K562 (cell line): ENCODE measurements at regions not wholly inside any gene's neighbourhood (a gene's known extent, or its start where the extent isn't known, plus 50 kb on each side); places are given as distances from the start of the nearest gene placed in this dataset.

Source experiments
- ATAC-seq: fragments of 200-7000 bp; cut with Tn5 transposase; 3 replicates; pipeline ENCODE4 v1.9.1; 2020; ENCODE audit warnings: moderate library complexity
- BruUV-seq: library from RNA; stranded (reverse); fragments of 400-500 nt; replicated peaks from 2 replicates; lab custom pipeline; 2021; lab: Mats Ljungman, UMichigan
- CTCF ChIA-PET: fragments of 300-600 bp; formaldehyde crosslinking; extraction: SDS; loops from one replicate; lab custom pipeline; 2021; ENCODE audit warnings: low intra/inter-chr PET ratio; lab: Yijun Ruan, JAX
- POLR2A ChIA-PET: fragments of 300-600, 350-650 bp; sonication (Branson Sonifier 250); formaldehyde crosslinking; extraction: SDS; loops from one replicate; lab custom pipeline; 2021; ENCODE audit warnings: antibody characterized with exemption, inconsistent platforms; lab: Yijun Ruan, JAX
- DNase-seq, 4 experiments: peaks; one replicate each; pipeline versions ENCODE4 v3.0.0 to v3.0.0-alpha.2; 2011 to 2018; ENCODE audit warnings: low spot score in 3 of 4, mixed read lengths in 3 of 4; ENCODE audit errors: extremely low read depth in 1 of 4
- FAIRE-seq: peaks from 2 replicates; lab custom pipeline; 2011; peaks lifted over from hg19 to GRCh38; lab: Jason Lieb, UNC
- H2AFZ ChIP-seq: 2 replicates; pipeline ENCODE4 v1.6.0; 2011; ENCODE audit warnings: low read depth, low read length, control low read depth, inconsistent platforms
- H3K27ac ChIP-seq: fragments of 200-600 bp; 3 replicates; pipeline ENCODE4 v1.8.0; 2011; ENCODE audit warnings: low read depth, mild to moderate bottlenecking, control low read depth, inconsistent platforms, low read length, moderate library complexity, mixed read lengths; ENCODE audit errors: extremely low read depth
- H3K27me3 ChIP-seq, 2 experiments: fragments of 300-600 bp in 1 of 2; 2 replicates in 1 of 2; 3 replicates in 1 of 2; pipeline versions ENCODE4 v1.6.0 to v1.8.0; 2011; ENCODE audit warnings: inconsistent platforms in 2 of 2, low read length in 2 of 2, mild to moderate bottlenecking in 1 of 2, mixed read lengths in 1 of 2, moderate library complexity in 1 of 2; ENCODE audit not compliant: control insufficient read depth in 2 of 2, insufficient read depth in 2 of 2
- H3K36me3 ChIP-seq: fragments of 300-600 bp; 3 replicates; pipeline ENCODE4 v1.8.0; 2011; ENCODE audit warnings: mild to moderate bottlenecking, low read length, inconsistent platforms; ENCODE audit not compliant: control insufficient read depth, insufficient read depth
- H3K4me1 ChIP-seq, 2 experiments: fragments of 200-600 bp in 1 of 2; replicated peaks in 1 of 2; 2 replicates in 1 of 2; 3 replicates in 1 of 2; pipeline versions ENCODE4 v1.5.1 to v1.8.0; 2011; ENCODE audit warnings: inconsistent platforms in 2 of 2, low read length in 2 of 2, mild to moderate bottlenecking in 1 of 2, mixed read lengths in 1 of 2, moderate library complexity in 1 of 2; ENCODE audit not compliant: control insufficient read depth in 2 of 2, insufficient read depth in 2 of 2
- H3K4me2 ChIP-seq: 2 replicates; pipeline ENCODE4 v1.6.1; 2011; ENCODE audit warnings: low read length, control low read depth, inconsistent platforms, mixed read lengths; ENCODE audit not compliant: insufficient read depth
- H3K4me3 ChIP-seq: fragments of 200-600 bp; sonication (generic), shearing (Covaris generic); 2 replicates; pipeline ENCODE4 v1.5.1; 2016; ENCODE audit warnings: control low read depth, inconsistent platforms
- H3K79me2 ChIP-seq: fragments of 200-600 bp; 3 replicates; pipeline ENCODE4 v1.8.0; 2011; ENCODE audit warnings: low read length, inconsistent platforms; ENCODE audit not compliant: control insufficient read depth, insufficient read depth
- H3K9ac ChIP-seq, 2 experiments: 2 replicates each; pipeline versions ENCODE4 v1.6.0 to v1.6.1; 2011; ENCODE audit warnings: low read depth in 2 of 2, low read length in 2 of 2, control low read depth in 1 of 2, inconsistent platforms in 1 of 2, mild to moderate bottlenecking in 1 of 2, mixed read lengths in 1 of 2; ENCODE audit not compliant: insufficient read depth in 1 of 2
- H3K9me1 ChIP-seq: one replicate; pipeline ENCODE4 v1.6.0; 2011; ENCODE audit warnings: inconsistent platforms, mild to moderate bottlenecking, low read length, moderate library complexity; ENCODE audit not compliant: control insufficient read depth, insufficient read depth
- H3K9me3 ChIP-seq: replicated peaks from 2 replicates; pipeline ENCODE4 v1.5.1; 2011; ENCODE audit warnings: low read depth, low read length, inconsistent platforms; ENCODE audit not compliant: control insufficient read depth, insufficient read depth
- H4K20me1 ChIP-seq: replicated peaks from 2 replicates; pipeline ENCODE4 v1.6.1; 2011; ENCODE audit warnings: low read length, inconsistent platforms, mixed read lengths; ENCODE audit not compliant: control insufficient read depth, insufficient read depth
- FOXJ2 ChIP-seq: fragments of 200-800 bp; sonication (Bioruptor generic); IDR thresholded peaks from 2 replicates; pipeline ENCODE4 v1.6.1; 2016; ENCODE audit warnings: missing genetic modification characterization, missing compliant biosample characterization
- KDM1A ChIP-seq, 2 experiments: fragments of 450-650 bp; IDR thresholded peaks; 2 replicates each; pipeline ENCODE4 v1.6.1; 2016; ENCODE audit warnings: mild to moderate bottlenecking in 2 of 2
- NFATC3 ChIP-seq: fragments of 450-650 bp; IDR thresholded peaks from 2 replicates; pipeline ENCODE4 v1.6.1; 2017; ENCODE audit warnings: mild to moderate bottlenecking
- NFYB ChIP-seq: IDR thresholded peaks from 2 replicates; pipeline ENCODE4 v1.6.1; 2011; ENCODE audit warnings: mild to moderate bottlenecking, moderate library complexity; ENCODE audit not compliant: insufficient read length; ENCODE audit errors: extremely low read depth
- NR2C1 ChIP-seq, 2 experiments: fragments of 450-650 bp; IDR thresholded peaks; 2 replicates each; pipeline ENCODE4 v1.6.1; 2017; ENCODE audit warnings: mild to moderate bottlenecking in 2 of 2, antibody characterized with exemption in 1 of 2, inconsistent platforms in 1 of 2, missing compliant biosample characterization in 1 of 2, missing genetic modification characterization in 1 of 2
- POU5F1 ChIP-seq: fragments of 150-350 bp; IDR thresholded peaks from 2 replicates; pipeline ENCODE4 v1.6.1; 2014; ENCODE audit warnings: borderline replicate concordance, low read length, low read depth, mild to moderate bottlenecking; ENCODE audit not compliant: partially characterized antibody
- SIN3B ChIP-seq: fragments of 450-650 bp; IDR thresholded peaks from 2 replicates; pipeline ENCODE4 v1.6.1; 2017; ENCODE audit warnings: low read depth, mild to moderate bottlenecking, moderate library complexity
- SNIP1 ChIP-seq: fragments of 450-650 bp; IDR thresholded peaks from 2 replicates; pipeline ENCODE4 v1.7.1; 2017; ENCODE audit warnings: low read depth, mild to moderate bottlenecking
- SRSF7 ChIP-seq: fragments of 200-400 bp; formaldehyde crosslinking; optimal IDR thresholded peaks from 2 replicates; pipeline ENCODE3; 2017; ENCODE audit warnings: mild to moderate bottlenecking, low read depth, low read length
- TBP ChIP-seq: optimal IDR thresholded peaks from 2 replicates; pipeline ENCODE3; 2011; ENCODE audit warnings: low read depth, low read length, improper control_type of control experiment
- ZNF217 ChIP-seq: sonication (generic); formaldehyde crosslinking; IDR thresholded peaks from 2 replicates; pipeline ENCODE4 v1.8.0; 2022; ENCODE audit warnings: mild to moderate bottlenecking, missing genetic modification reagents
- ZNF707 ChIP-seq: fragments of 250-450 bp; sonication (Bioruptor Pico); conservative IDR thresholded peaks from 2 replicates; pipeline ENCODE4 v1.8.0; 2022; ENCODE audit warnings: inconsistent platforms, mild to moderate bottlenecking, moderate library complexity
- WGBS: fragments of 100-300 bp; shearing (Covaris generic); methylation state at CpG from one replicate; pipeline ENCODE4 v1.1.6; 2016; ENCODE audit warnings: low coverage, mixed read lengths; ENCODE audit not compliant: insufficient coverage; ENCODE audit errors: missing lambda C conversion rate; 5-methylcytosine and 5-hydroxymethylcytosine counted together
- in situ Hi-C: fragments of 300-500 bp; cut with MboI; formaldehyde crosslinking; loops from 4 replicates; pipeline ENCODE4 v1.15.0; 2018; ENCODE audit warnings: inconsistent platforms, mixed read lengths
- intact Hi-C: fragments of 100-400 bp; cut with micrococcal nuclease; formaldehyde crosslinking; loops from 2 replicates; pipeline ENCODE4 v1.14.2; 2022
- TF ChIP-seq, protein P1 (sequence below): fragments of 450-650 bp; IDR thresholded peaks from 2 replicates; pipeline ENCODE4 v1.6.1; 2016; ENCODE audit warnings: antibody characterized with exemption
- TF ChIP-seq, protein P2 (sequence below), 2 experiments: fragments of 450-650 bp; IDR thresholded peaks; 2 replicates each; pipeline ENCODE4 v1.6.1; 2016
- TF ChIP-seq, protein P3 (sequence below): fragments of 250-450 bp; sonication (Bioruptor Pico); IDR thresholded peaks from 2 replicates; pipeline ENCODE4 v1.6.1; 2021; ENCODE audit warnings: mild to moderate bottlenecking

- BruUV-seq = no TSS peak
Observed at GRCh38 chr15:29465816-29466215, 196.2 kb upstream of the NSMCE3 start.

DNA sequence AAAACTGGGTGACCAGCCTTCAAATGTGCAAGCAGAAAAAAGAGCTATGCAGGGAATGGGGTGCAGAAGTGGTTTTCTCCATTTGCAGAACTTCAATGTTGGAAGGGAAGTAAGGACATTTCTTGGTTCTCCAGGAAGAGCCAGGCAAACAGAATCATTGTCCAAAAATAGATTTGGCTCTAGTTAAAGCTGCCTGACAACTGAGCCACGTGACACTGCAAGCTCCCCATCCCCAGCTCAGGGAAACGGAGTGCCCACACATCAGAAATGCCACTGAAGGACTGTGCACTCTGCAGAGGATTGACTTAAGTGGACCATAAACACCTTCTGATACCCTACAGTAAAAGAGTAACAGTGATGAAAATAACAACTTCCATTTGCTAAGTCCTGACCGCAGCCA lies 195.6 kb upstream of the NSMCE3 start:
- intact Hi-C loops = no loop called here
- ChIA-PET CTCF (no interaction called here), POLR2A (interaction anchor here (1.3 kb wide), 1 partner anchor 14 kb away, joined by 4 read pairs; no protein-coding TSS in a partner anchor)
- no peak overlapping the region for H3K9ac ChIP-seq
- no peak for FAIRE-seq
- TF ChIP-seq, protein P1, sequence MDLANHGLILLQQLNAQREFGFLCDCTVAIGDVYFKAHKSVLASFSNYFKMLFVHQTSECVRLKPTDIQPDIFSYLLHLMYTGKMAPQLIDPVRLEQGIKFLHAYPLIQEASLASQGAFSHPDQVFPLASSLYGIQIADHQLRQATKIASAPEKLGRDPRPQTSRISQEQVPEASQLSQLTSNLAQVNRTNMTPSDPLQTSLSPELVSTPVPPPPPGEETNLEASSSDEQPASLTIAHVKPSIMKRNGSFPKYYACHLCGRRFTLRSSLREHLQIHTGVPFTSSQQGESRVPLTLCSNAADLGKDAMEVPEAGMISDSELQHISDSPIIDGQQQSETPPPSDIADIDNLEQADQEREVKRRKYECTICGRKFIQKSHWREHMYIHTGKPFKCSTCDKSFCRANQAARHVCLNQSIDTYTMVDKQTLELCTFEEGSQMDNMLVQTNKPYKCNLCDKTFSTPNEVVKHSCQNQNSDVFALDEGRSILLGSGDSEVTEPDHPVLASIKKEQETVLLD = no peak
- TF ChIP-seq NFYB (no peak), ZNF707 (no peak), KDM1A (IDR thresholded peaks at IDR 0.05) (no peak), SIN3B (no peak), FOXJ2 (tag) (no peak), SNIP1 (no peak), ZNF217 (CRISPR knock-in tag) (no peak), SRSF7 (no peak), TBP (no peak), NR2C1 (IDR thresholded peaks at IDR 0.05) (no peak), NR2C1 (tag; IDR thresholded peaks at IDR 0.05) (no peak)
- TF ChIP-seq, protein P2, sequence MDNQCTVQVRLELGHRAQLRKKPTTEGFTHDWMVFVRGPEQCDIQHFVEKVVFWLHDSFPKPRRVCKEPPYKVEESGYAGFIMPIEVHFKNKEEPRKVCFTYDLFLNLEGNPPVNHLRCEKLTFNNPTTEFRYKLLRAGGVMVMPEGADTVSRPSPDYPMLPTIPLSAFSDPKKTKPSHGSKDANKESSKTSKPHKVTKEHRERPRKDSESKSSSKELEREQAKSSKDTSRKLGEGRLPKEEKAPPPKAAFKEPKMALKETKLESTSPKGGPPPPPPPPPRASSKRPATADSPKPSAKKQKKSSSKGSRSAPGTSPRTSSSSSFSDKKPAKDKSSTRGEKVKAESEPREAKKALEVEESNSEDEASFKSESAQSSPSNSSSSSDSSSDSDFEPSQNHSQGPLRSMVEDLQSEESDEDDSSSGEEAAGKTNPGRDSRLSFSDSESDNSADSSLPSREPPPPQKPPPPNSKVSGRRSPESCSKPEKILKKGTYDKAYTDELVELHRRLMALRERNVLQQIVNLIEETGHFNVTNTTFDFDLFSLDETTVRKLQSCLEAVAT (IDR thresholded peaks at IDR 0.05) = no peak
- TF ChIP-seq, protein P3, sequence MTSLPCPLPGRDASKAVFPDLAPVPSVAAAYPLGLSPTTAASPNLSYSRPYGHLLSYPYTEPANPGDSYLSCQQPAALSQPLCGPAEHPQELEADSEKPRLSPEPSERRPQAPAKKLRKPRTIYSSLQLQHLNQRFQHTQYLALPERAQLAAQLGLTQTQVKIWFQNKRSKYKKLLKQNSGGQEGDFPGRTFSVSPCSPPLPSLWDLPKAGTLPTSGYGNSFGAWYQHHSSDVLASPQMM = no peak
- TF ChIP-seq, all 486 proteins: peak for 0
- Histone ChIP-seq H3K27me3 (peaks cover 0 to 15% of the 10 kb centered on the region in 2 experiments; a peak in 1 of 5 replicates), H3K79me2 (no peaks in the 10 kb centered on the region), H3K9me3 (no peaks in the 10 kb centered on the region), H3K4me2 (no peak overlapping the region), H2AFZ (no peak overlapping the region), H3K27ac (no peak overlapping the region), H3K4me1 (no peaks in the 10 kb centered on the region), H3K36me3 (no peaks in the 10 kb centered on the region), H4K20me1 (no peaks in the 10 kb centered on the region), H3K9me1 (no peaks in the 10 kb centered on the region), H3K4me3 (no peak overlapping the region)
- in situ Hi-C loops = no loop called here
- no TSS peak for BruUV-seq
- no peak for DNase-seq
- WGBS = 2% methylated on average over 3 of the region's 3 CpGs
- ATAC-seq = no peak

More at GRCh38 chr15:29465816-29466215, 196.2 kb upstream of the NSMCE3 start:
- H3K9me3 ChIP-seq = no peaks in the 10 kb centered on the region
- intact Hi-C loops = no loop called here
- FAIRE-seq = no peak
- TF ChIP-seq POU5F1 (no peak), NFATC3 (no peak)
- ChIA-PET POLR2A (no interaction called here), CTCF (no interaction called here)
- H3K4me2 ChIP-seq = no peak overlapping the region
- H3K9ac ChIP-seq = no peak overlapping the region
- H2AFZ ChIP-seq = no peak overlapping the region
- 0% methylated on average over 6 of the region's 6 CpGs for WGBS
- no peak overlapping the region for H3K27ac ChIP-seq
- no peaks in the 10 kb centered on the region for H4K20me1 ChIP-seq
- ATAC-seq = no peak
- no peaks in the 10 kb centered on the region for H3K36me3 ChIP-seq
- no peak overlapping the region for H3K4me3 ChIP-seq
- peaks cover 0 to 18% of the 10 kb centered on the region in 2 experiments; a peak in 1 of 5 replicates for H3K27me3 ChIP-seq
- in situ Hi-C loops = no loop called here
- no peak for DNase-seq
- H3K9me1 ChIP-seq = no peaks in the 10 kb centered on the region
- H3K79me2 ChIP-seq = no peaks in the 10 kb centered on the region
- H3K4me1 ChIP-seq = no peaks in the 10 kb centered on the region
